Neuronal stem cell (in vitro differentiated cells): ENCODE measurements at regions not wholly inside any gene's neighbourhood (a gene's known extent, or its start where the extent isn't known, plus 50 kb on each side); places are given as distances from the start of the nearest gene placed in this dataset.

ENCODE experiments used
- DNase-seq: peaks from one replicate; pipeline ENCODE4 v3.0.0-alpha.2; 2013; ENCODE audit warnings: low spot score
- H2AFZ ChIP-seq: one replicate; pipeline ENCODE4 v1.6.1; 2013; ENCODE audit warnings: mild to moderate bottlenecking, low read length, inconsistent platforms
- H2AK5ac ChIP-seq: 2 replicates; pipeline ENCODE4 v1.6.1; 2013; ENCODE audit warnings: low read depth, mild to moderate bottlenecking, inconsistent platforms, low read length, moderate library complexity, mixed read lengths
- H2BK120ac ChIP-seq: 2 replicates; pipeline ENCODE4 v1.6.1; 2013; ENCODE audit warnings: low read depth, mild to moderate bottlenecking, inconsistent platforms, low read length, moderate library complexity, mixed read lengths
- H2BK12ac ChIP-seq: one replicate; pipeline ENCODE4 v1.6.1; 2013; ENCODE audit warnings: low read length, inconsistent platforms
- H2BK15ac ChIP-seq: 2 replicates; pipeline ENCODE4 v1.6.1; 2013; ENCODE audit warnings: mild to moderate bottlenecking, low read length, inconsistent platforms, mixed read lengths
- H2BK5ac ChIP-seq: one replicate; pipeline ENCODE4 v1.6.1; 2013; ENCODE audit warnings: inconsistent platforms, mild to moderate bottlenecking, low read length, moderate library complexity
- H3K14ac ChIP-seq: one replicate; pipeline ENCODE4 v1.6.1; 2013; ENCODE audit warnings: low read length, inconsistent platforms
- H3K18ac ChIP-seq: 2 replicates; pipeline ENCODE4 v1.6.1; 2013; ENCODE audit warnings: low read length, inconsistent platforms
- H3K23ac ChIP-seq: 2 replicates; pipeline ENCODE4 v1.6.1; 2013; ENCODE audit warnings: low read depth, mild to moderate bottlenecking, mixed read lengths, low read length, inconsistent platforms; ENCODE audit not compliant: poor library complexity
- H3K27ac ChIP-seq: replicated peaks from 3 replicates; pipeline ENCODE4 v1.5.1; 2013; ENCODE audit warnings: low read length, inconsistent platforms
- H3K27me3 ChIP-seq, 3 experiments: 2 replicates each; pipeline ENCODE4 v1.6.1; 2013; ENCODE audit warnings: low read length in 3 of 3, mild to moderate bottlenecking in 2 of 3, inconsistent platforms in 1 of 3, low read depth in 1 of 3, mixed read lengths in 1 of 3, moderate library complexity in 1 of 3; ENCODE audit not compliant: control insufficient read depth in 3 of 3, insufficient read depth in 3 of 3
- H3K36me3 ChIP-seq, 2 donors: replicated peaks in 1 of 2; 2 replicates each; pipeline ENCODE4 v1.6.1; 2013; ENCODE audit warnings: low read length in 2 of 2; ENCODE audit not compliant: control insufficient read depth in 2 of 2, insufficient read depth in 2 of 2
- H3K4ac ChIP-seq: 2 replicates; pipeline ENCODE4 v1.6.1; 2013; ENCODE audit warnings: inconsistent platforms, mild to moderate bottlenecking, low read length, moderate library complexity
- H3K4me1 ChIP-seq, 2 donors: 1 replicate in 1 of 2; 2 replicates in 1 of 2; pipeline ENCODE4 v1.6.1; 2013; ENCODE audit warnings: low read length in 2 of 2, low read depth in 1 of 2; ENCODE audit not compliant: control insufficient read depth in 2 of 2, insufficient read depth in 1 of 2
- H3K4me2 ChIP-seq: one replicate; pipeline ENCODE4 v1.6.1; 2013; ENCODE audit warnings: mild to moderate bottlenecking, low read length, inconsistent platforms; ENCODE audit not compliant: insufficient read depth, poor library complexity, severe bottlenecking
- H3K4me3 ChIP-seq, 2 donors: 2 replicates each; pipeline ENCODE4 v1.5.1; 2013; ENCODE audit warnings: low read length in 2 of 2, mild to moderate bottlenecking in 2 of 2, inconsistent platforms in 1 of 2, moderate library complexity in 1 of 2
- H3K79me1 ChIP-seq: one replicate; pipeline ENCODE4 v1.6.1; 2013; ENCODE audit warnings: low read depth, mild to moderate bottlenecking, inconsistent platforms, low read length, moderate library complexity
- H3K9ac ChIP-seq: one replicate; pipeline ENCODE4 v1.6.1; 2013; ENCODE audit warnings: mild to moderate bottlenecking, low read depth, low read length, inconsistent platforms; ENCODE audit not compliant: poor library complexity
- H3K9me3 ChIP-seq, 2 donors: replicated peaks in 1 of 2; 2 replicates each; pipeline versions ENCODE3 to v1.6.1; 2013; ENCODE audit warnings: low read length in 2 of 2, mild to moderate bottlenecking in 2 of 2, inconsistent platforms in 1 of 2, low read depth in 1 of 2, mixed read lengths in 1 of 2, moderate library complexity in 1 of 2; ENCODE audit not compliant: control insufficient read depth in 2 of 2, insufficient read depth in 1 of 2
- H4K8ac ChIP-seq: one replicate; pipeline ENCODE4 v1.6.1; 2013; ENCODE audit warnings: low read depth, mild to moderate bottlenecking, inconsistent platforms, low read length, moderate library complexity
- H4K91ac ChIP-seq: one replicate; pipeline ENCODE4 v1.6.1; 2013; ENCODE audit warnings: low read length, low read depth, mild to moderate bottlenecking, inconsistent platforms; ENCODE audit not compliant: poor library complexity
- WGBS, 2 donors: extraction: QIAGEN DNeasy Blood & Tissue Kit; methylation state at CpG; one replicate each; pipeline ENCODE4 v1.1.7; 2013; ENCODE audit warnings: missing lambda C conversion rate in 2 of 2, mixed read lengths in 1 of 2; ENCODE audit not compliant: insufficient read length in 2 of 2, insufficient replicate concordance in 1 of 2; ENCODE audit errors: extremely low coverage in 2 of 2; 5-methylcytosine and 5-hydroxymethylcytosine counted together

DNA sequence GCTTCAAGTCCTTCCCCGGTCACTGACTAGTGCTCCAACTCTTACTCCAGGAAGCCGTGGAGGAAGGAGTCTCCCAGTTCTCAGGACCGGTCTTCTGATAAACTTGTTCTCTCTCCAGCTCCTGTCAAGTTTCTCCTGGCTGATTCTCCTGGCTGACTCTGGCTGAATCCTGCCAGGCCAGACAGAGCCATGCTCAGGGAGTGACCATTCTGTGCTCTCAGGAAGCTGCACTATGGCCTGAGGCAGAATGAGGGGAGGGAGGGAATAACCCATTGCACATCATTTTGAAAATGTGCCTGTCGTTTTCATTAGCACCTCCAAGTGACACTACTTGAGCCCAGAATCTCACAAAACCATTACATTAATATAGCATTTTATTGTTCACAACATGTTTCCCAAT lies 80.8 kb downstream of the IFNG start:
- Histone ChIP-seq H2BK5ac (no peak overlapping the region), H2BK15ac (no peak overlapping the region)
- no peak for DNase-seq

DNA sequence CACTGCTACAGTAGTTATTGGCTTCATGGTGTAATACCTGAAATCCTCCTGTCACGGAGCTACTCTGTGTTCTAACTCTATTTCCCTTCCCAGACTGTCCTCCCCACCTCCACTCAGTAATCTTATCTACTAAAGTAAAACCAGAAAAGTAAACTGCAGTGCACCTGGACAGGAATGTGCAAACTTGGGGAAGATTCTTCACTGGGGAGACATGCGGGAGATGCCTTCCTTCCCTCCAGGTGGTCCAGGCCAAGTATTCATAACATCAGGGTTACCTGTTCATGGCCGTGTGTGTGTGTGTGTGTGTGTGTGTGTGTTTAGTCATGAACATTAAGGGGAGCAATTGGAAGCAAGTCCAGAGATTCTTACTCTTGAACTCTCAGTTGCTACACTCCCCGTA lies 84.1 kb downstream of the IFNG start:
- H3K14ac ChIP-seq = no peak overlapping the region
- no peak overlapping the region for H3K4me2 ChIP-seq
- no peak overlapping the region for H3K4ac ChIP-seq
- no peak overlapping the region for H2BK15ac ChIP-seq
- no peak overlapping the region for H3K9ac ChIP-seq
- H2BK120ac ChIP-seq = no peak overlapping the region
- H3K27me3 ChIP-seq = no peaks in the 10 kb centered on the region
- H3K4me3 ChIP-seq = no peak overlapping the region
- DNase-seq = no peak
- no peaks in the 10 kb centered on the region for H3K79me1 ChIP-seq
- H2BK12ac ChIP-seq = no peak overlapping the region
- H2BK5ac ChIP-seq = no peak overlapping the region
- no peaks in the 10 kb centered on the region for H3K36me3 ChIP-seq
- no peaks in the 10 kb centered on the region for H3K4me1 ChIP-seq
- no peaks in the 10 kb centered on the region for H3K9me3 ChIP-seq
- H4K8ac ChIP-seq = no peak overlapping the region
- H2AFZ ChIP-seq = no peak overlapping the region
- H3K23ac ChIP-seq = no peak overlapping the region
- no CpG with 5 or more reads among the region's 4 CpGs for WGBS, 2 donors
- H3K27ac ChIP-seq = no peak overlapping the region
- no peak overlapping the region for H4K91ac ChIP-seq
- H3K18ac ChIP-seq = no peak overlapping the region
- no peak overlapping the region for H2AK5ac ChIP-seq

More for the DNA sequence above, 80.8 kb downstream of the IFNG start:
- H3K14ac ChIP-seq = no peak overlapping the region
- no peak overlapping the region for H3K4me2 ChIP-seq
- H3K4me3 ChIP-seq = no peak overlapping the region
- no peak overlapping the region for H2BK12ac ChIP-seq
- H3K36me3 ChIP-seq = no peaks in the 10 kb centered on the region
- no peak overlapping the region for H4K91ac ChIP-seq
- H3K23ac ChIP-seq = no peak overlapping the region
- H3K4me1 ChIP-seq = peaks cover 0 to 2% of the 10 kb centered on the region in 2 donors
- H3K79me1 ChIP-seq = no peaks in the 10 kb centered on the region
- WGBS, 2 donors = no CpG with 5 or more reads among the region's 4 CpGs
- no peak overlapping the region for H2AFZ ChIP-seq
- no peak overlapping the region for H2AK5ac ChIP-seq
- no peaks in the 10 kb centered on the region for H3K27me3 ChIP-seq
- no peak overlapping the region for H2BK120ac ChIP-seq
- H3K9me3 ChIP-seq = peaks cover 0 to 2% of the 10 kb centered on the region in 2 donors
- no peak overlapping the region for H3K18ac ChIP-seq
- no peak overlapping the region for H3K9ac ChIP-seq
- H3K4ac ChIP-seq = no peak overlapping the region
- no peak overlapping the region for H3K27ac ChIP-seq
- H4K8ac ChIP-seq = no peak overlapping the region

GRCh38 chr12:68074306-68075027 lies 85.1 kb downstream of the IFNG start:
- Histone ChIP-seq H2BK5ac (no peak overlapping the region), H3K79me1 (no peaks in the 10 kb centered on the region), H3K27me3 (no peaks in the 10 kb centered on the region), H3K4me1 (no peaks in the 10 kb centered on the region), H3K23ac (no peak overlapping the region), H3K9ac (no peak overlapping the region), H2BK120ac (no peak overlapping the region), H3K9me3 (peaks cover 0 to 1% of the 10 kb centered on the region in 2 donors), H3K14ac (no peak overlapping the region), H2BK15ac (no peak overlapping the region), H3K4ac (no peak overlapping the region), H4K91ac (no peak overlapping the region), H3K36me3 (no peaks in the 10 kb centered on the region), H2BK12ac (no peak overlapping the region), H2AFZ (no peak overlapping the region), H3K4me2 (no peak overlapping the region), H4K8ac (no peak overlapping the region), H3K4me3 (no peak overlapping the region), H2AK5ac (no peak overlapping the region), H3K18ac (no peak overlapping the region), H3K27ac (no peak overlapping the region)
- no CpG with 5 or more reads among the region's 4 CpGs for WGBS, 2 donors
- DNase-seq = no peak

- Histone ChIP-seq H3K4ac (no peak overlapping the region), H3K27ac (no peak overlapping the region), H2BK5ac (no peak overlapping the region), H3K79me1 (no peaks in the 10 kb centered on the region), H3K36me3 (no peaks in the 10 kb centered on the region), H2BK12ac (no peak overlapping the region), H3K9ac (no peak overlapping the region), H2AFZ (no peak overlapping the region), H3K14ac (no peak overlapping the region), H3K4me2 (no peak overlapping the region), H3K4me1 (no peaks in the 10 kb centered on the region), H4K8ac (no peak overlapping the region), H4K91ac (no peak overlapping the region), H3K23ac (no peak overlapping the region), H3K9me3 (peaks cover 0 to 4% of the 10 kb centered on the region in 2 donors), H3K27me3 (no peaks in the 10 kb centered on the region), H2AK5ac (no peak overlapping the region), H2BK15ac (no peak overlapping the region), H3K4me3 (no peak overlapping the region), H3K18ac (no peak overlapping the region), H2BK120ac (no peak overlapping the region)
- whole genome bisulfite sequencing, 2 donors = no CpG with 5 or more reads among the region's 2 CpGs
- no peak for DNase-seq
Observed at GRCh38 chr12:68070957-68071356, 81.7 kb downstream of the IFNG-AS1 start.
